ENCODE measurements at regions not wholly inside any gene's neighbourhood (a gene's known extent, or its start where the extent isn't known, plus 50 kb on each side); places are given as distances from the start of the nearest gene placed in this dataset.
A peak's percentile ranks its signal among the peaks of the same experiment; 100 is the strongest.

GRCh38 chr2:40546439-40547191, 94.7 kb upstream of the SLC8A1 start:
- no peaks in the 10 kb centered on the region for H3K36me3 ChIP-seq
- H3K4me1 ChIP-seq: no peaks in the 10 kb centered on the region
- H3K4me3 ChIP-seq: no peak overlapping the region
- intact Hi-C loops (cut with DNase I): no loop called here
- TF ChIP-seq POLR2A (IDR thresholded peaks at IDR 0.05) (no peak), POLR2AphosphoS5 (IDR thresholded peaks at IDR 0.05) (no peak), EP300 (IDR thresholded peaks at IDR 0.05) (no peak)
- TF ChIP-seq, protein P1, sequence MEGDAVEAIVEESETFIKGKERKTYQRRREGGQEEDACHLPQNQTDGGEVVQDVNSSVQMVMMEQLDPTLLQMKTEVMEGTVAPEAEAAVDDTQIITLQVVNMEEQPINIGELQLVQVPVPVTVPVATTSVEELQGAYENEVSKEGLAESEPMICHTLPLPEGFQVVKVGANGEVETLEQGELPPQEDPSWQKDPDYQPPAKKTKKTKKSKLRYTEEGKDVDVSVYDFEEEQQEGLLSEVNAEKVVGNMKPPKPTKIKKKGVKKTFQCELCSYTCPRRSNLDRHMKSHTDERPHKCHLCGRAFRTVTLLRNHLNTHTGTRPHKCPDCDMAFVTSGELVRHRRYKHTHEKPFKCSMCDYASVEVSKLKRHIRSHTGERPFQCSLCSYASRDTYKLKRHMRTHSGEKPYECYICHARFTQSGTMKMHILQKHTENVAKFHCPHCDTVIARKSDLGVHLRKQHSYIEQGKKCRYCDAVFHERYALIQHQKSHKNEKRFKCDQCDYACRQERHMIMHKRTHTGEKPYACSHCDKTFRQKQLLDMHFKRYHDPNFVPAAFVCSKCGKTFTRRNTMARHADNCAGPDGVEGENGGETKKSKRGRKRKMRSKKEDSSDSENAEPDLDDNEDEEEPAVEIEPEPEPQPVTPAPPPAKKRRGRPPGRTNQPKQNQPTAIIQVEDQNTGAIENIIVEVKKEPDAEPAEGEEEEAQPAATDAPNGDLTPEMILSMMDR (IDR thresholded peaks at IDR 0.05): no peak
- no peaks in the 10 kb centered on the region for H3K27me3 ChIP-seq
- H3K9me3 ChIP-seq: no peaks in the 10 kb centered on the region
- DNase-seq: no peak
- 56 to 76% methylated on average over 8 of the region's 8 CpGs for WGBS, 2 donors
- H3K27ac ChIP-seq: no peak overlapping the region

- H3K36me3 ChIP-seq: no peaks in the 10 kb centered on the region
- no peaks in the 10 kb centered on the region for H3K9me3 ChIP-seq
- no peak for DNase-seq
- no peak overlapping the region for H3K27ac ChIP-seq
- no peaks in the 10 kb centered on the region for H3K27me3 ChIP-seq
- H3K4me3 ChIP-seq: no peak overlapping the region
- intact Hi-C loops (cut with DNase I): no loop called here
- H3K4me1 ChIP-seq: no peaks in the 10 kb centered on the region
- WGBS, 2 donors: 91 to 96% methylated on average over 1 of the region's 1 CpG
- TF ChIP-seq, protein P1 (IDR thresholded peaks at IDR 0.05): no peak
- TF ChIP-seq POLR2AphosphoS5 (IDR thresholded peaks at IDR 0.05) (peak in 1 of 4 donors; percentile 17), POLR2A (IDR thresholded peaks at IDR 0.05) (no peak), EP300 (IDR thresholded peaks at IDR 0.05) (no peak)
Measured at GRCh38 chr2:40548521-40548920, 96.6 kb upstream of the SLC8A1 start.

- Histone ChIP-seq H3K36me3 (no peaks in the 10 kb centered on the region), H3K9me3 (no peaks in the 10 kb centered on the region), H3K4me1 (no peaks in the 10 kb centered on the region), H3K4me3 (no peak overlapping the region), H3K27ac (no peak overlapping the region), H3K27me3 (no peaks in the 10 kb centered on the region)
- TF ChIP-seq POLR2A (IDR thresholded peaks at IDR 0.05) (no peak), POLR2AphosphoS5 (IDR thresholded peaks at IDR 0.05) (no peak)
- 66 to 80% methylated on average over 1 of the region's 1 CpG for WGBS, 2 donors
- intact Hi-C loops (cut with DNase I): loop anchor here (10.0 kb wide), 1 partner anchor 305 kb away; no protein-coding TSS in a partner anchor
- DNase-seq: no peak
Measured at GRCh38 chr2:40550085-40550484, 98.2 kb upstream of the SLC8A1 start.

DNA sequence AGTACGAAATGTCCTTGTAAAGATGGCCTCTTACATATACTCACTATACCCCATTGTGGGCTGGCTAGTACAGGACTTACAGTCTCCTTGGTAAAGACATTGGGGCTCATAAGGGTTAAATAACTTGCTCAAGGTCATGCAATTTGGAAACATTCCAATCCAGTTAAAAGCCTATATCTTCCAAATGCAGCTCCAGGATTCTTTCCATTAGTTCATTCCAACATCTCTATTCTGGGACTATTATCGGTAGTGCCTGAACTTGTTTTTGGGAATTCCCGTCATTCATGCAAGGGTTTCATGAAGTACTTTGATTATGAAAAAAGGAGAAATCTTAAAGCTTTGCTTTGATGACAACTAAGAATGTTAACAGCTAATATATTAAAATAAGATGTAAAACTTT, 99.2 kb upstream of the SLC8A1 start:
- intact Hi-C loops (cut with DNase I): loop anchor here (10.0 kb wide), 1 partner anchor 306 kb away; no protein-coding TSS in a partner anchor

DNA sequence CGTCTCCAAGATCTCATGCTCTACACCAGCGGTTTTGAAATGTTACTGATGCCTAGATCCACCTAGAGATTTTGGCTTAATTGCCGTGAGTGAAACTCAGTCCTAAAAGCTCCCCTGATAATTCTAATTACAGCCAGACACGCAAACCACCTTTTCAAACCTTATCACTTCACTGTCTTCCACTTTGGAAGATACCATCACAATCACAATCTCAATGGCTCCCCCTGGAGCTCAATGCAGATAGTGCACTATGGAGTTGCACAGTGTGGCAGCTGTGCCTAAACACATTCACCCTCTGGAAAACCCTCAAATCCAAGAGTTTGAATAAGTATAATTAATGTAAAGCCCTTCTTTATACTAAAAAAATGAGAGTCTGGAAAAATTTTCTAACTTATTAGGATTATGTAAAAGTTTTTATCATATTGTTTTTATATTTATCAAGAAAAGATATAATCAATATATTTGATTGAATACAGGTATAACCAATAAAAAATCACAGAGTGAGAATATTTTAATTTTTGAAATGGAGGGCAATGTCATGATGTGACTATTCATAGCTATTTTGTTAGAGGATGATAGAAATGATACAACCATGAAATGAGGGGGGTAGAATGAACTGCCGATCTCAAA, 102.9 kb upstream of the SLC8A1 start:
- TF ChIP-seq, protein P1 (IDR thresholded peaks at IDR 0.05): peak; percentile 49 to 80 (median 60)
- TF ChIP-seq POLR2AphosphoS5 (IDR thresholded peaks at IDR 0.05): no peak
- DNase-seq: peak; percentile 70
- H3K36me3 ChIP-seq: no peaks in the 10 kb centered on the region
- H3K9me3 ChIP-seq: no peaks in the 10 kb centered on the region
- 40 to 66% methylated on average over 5 of the region's 5 CpGs for WGBS, 2 donors
- no peak overlapping the region for H3K27ac ChIP-seq
- no peak overlapping the region for H3K4me3 ChIP-seq
- intact Hi-C loops (cut with DNase I): loop anchor here (2.0 to 10.0 kb wide), 2 partner anchors 310 to 640 kb away; no protein-coding TSS in a partner anchor
- no peaks in the 10 kb centered on the region for H3K4me1 ChIP-seq
- no peaks in the 10 kb centered on the region for H3K27me3 ChIP-seq

More for the DNA sequence above, 99.2 kb upstream of the SLC8A1 start:
- WGBS, 2 donors: 92 to 93% methylated on average over 3 of the region's 3 CpGs
- Histone ChIP-seq H3K27ac (no peak overlapping the region), H3K9me3 (no peaks in the 10 kb centered on the region), H3K36me3 (no peaks in the 10 kb centered on the region), H3K27me3 (no peaks in the 10 kb centered on the region), H3K4me3 (no peak overlapping the region), H3K4me1 (no peaks in the 10 kb centered on the region)
- DNase-seq: no peak
- no peak for TF ChIP-seq POLR2A (IDR thresholded peaks at IDR 0.05)
- TF ChIP-seq, protein P1 (IDR thresholded peaks at IDR 0.05): no peak

All from sigmoid colon (tissue), 6 donors.